Body of pancreas (tissue), 4 donors: ENCODE measurements at regions not wholly inside any gene's neighbourhood (a gene's known extent, or its start where the extent isn't known, plus 50 kb on each side); places are given as distances from the start of the nearest gene placed in this dataset.

Source experiments
- ATAC-seq: fragments of 150-250 bp; one replicate; pipeline ENCODE4 v1.9.1; 2016
- DNase-seq, 4 donors: peaks; one replicate each; pipeline ENCODE4 v3.0.0-alpha.2; 2019
- H3K27ac ChIP-seq, 4 donors: fragments of 200-600 bp; sonication (generic); 1 replicate in 3 of 4; 2 replicates in 1 of 4; pipeline versions ENCODE4 v1.5.1 to v1.6.1; 2016 to 2019; ENCODE audit warnings: mild to moderate bottlenecking in 1 of 4, mixed read lengths in 1 of 4, moderate library complexity in 1 of 4
- H3K27me3 ChIP-seq, 2 donors: fragments of 200-600 bp; sonication (generic); one replicate each; pipeline ENCODE4 v1.6.0; 2016; ENCODE audit warnings: mild to moderate bottlenecking in 1 of 2
- H3K36me3 ChIP-seq, 2 donors: fragments of 200-600 bp; sonication (generic); replicated peaks in 1 of 2; 2 replicates each; pipeline ENCODE4 v1.5.1; 2016; ENCODE audit warnings: low read depth in 2 of 2; ENCODE audit not compliant: insufficient read depth in 1 of 2
- H3K4me1 ChIP-seq: fragments of 200-600 bp; sonication (generic); one replicate; pipeline ENCODE4 v1.6.0; 2016
- H3K4me3 ChIP-seq, 2 donors: fragments of 200-600 bp; sonication (generic); 1 replicate in 1 of 2; 2 replicates in 1 of 2; pipeline ENCODE4 v1.5.1; 2016 to 2019
- H3K9me3 ChIP-seq, 3 donors: fragments of 200-600 bp; sonication (generic); 1 replicate in 2 of 3; 2 replicates in 1 of 3; pipeline ENCODE4 v1.5.1; 2016
- POLR2A ChIP-seq, 3 donors: fragments of 450-650 bp; IDR thresholded peaks; one replicate each; pipeline ENCODE4 v1.6.1; 2016; ENCODE audit warnings: antibody characterized with exemption in 3 of 3, mild to moderate bottlenecking in 2 of 3
- WGBS, 2 donors: methylation state at CpG; one replicate each; pipeline ENCODE4 v1.1.5; 2017; 5-methylcytosine and 5-hydroxymethylcytosine counted together
- intact Hi-C: fragments of 100-400 bp; cut with DNase I; formaldehyde crosslinking; loops from one replicate; pipeline ENCODE4 v1.15.1; 2023
- TF ChIP-seq, protein P1 (sequence below), 7 experiments: fragments of 450-650 bp in 4 of 7; fragments of 200-600 bp in 3 of 7; sonication (generic) in 3 of 7; IDR thresholded peaks; one replicate each; pipeline ENCODE4 v1.5.1; 2016 to 2019; ENCODE audit warnings: antibody characterized with exemption in 7 of 7

DNA sequence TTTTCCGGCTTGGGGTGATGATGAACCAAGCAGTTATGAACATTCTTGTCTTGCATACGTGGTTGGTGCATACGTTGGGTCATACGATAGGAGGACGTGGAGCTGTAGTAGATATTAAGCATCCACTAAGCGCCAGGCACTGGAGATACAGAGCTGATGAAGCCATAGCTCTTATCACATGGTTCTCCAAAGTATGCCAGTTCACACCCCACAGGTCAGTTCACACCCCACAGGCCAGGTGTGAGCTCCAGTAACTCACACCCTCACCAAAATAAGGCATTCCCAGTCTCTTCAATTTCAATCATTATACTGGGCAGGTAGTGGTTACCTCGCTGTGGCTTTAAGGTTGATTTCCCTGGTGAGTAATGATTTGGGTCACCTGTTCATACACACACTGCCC is 335.5 kb downstream of the FOXL1 start:
- Histone ChIP-seq H3K4me3 (no peak overlapping the region), H3K4me1 (no peaks in the 10 kb centered on the region), H3K9me3 (no peaks in the 10 kb centered on the region), H3K36me3 (no peaks in the 10 kb centered on the region), H3K27ac (no peak overlapping the region), H3K27me3 (no peaks in the 10 kb centered on the region)
- DNase-seq = no peak
- 82 to 88% methylated on average over 7 of the region's 7 CpGs for WGBS, 2 donors
- intact Hi-C loops = no loop called here
- TF ChIP-seq POLR2A (IDR thresholded peaks at IDR 0.05) = no peak
- TF ChIP-seq, protein P1, sequence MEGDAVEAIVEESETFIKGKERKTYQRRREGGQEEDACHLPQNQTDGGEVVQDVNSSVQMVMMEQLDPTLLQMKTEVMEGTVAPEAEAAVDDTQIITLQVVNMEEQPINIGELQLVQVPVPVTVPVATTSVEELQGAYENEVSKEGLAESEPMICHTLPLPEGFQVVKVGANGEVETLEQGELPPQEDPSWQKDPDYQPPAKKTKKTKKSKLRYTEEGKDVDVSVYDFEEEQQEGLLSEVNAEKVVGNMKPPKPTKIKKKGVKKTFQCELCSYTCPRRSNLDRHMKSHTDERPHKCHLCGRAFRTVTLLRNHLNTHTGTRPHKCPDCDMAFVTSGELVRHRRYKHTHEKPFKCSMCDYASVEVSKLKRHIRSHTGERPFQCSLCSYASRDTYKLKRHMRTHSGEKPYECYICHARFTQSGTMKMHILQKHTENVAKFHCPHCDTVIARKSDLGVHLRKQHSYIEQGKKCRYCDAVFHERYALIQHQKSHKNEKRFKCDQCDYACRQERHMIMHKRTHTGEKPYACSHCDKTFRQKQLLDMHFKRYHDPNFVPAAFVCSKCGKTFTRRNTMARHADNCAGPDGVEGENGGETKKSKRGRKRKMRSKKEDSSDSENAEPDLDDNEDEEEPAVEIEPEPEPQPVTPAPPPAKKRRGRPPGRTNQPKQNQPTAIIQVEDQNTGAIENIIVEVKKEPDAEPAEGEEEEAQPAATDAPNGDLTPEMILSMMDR (IDR thresholded peaks at IDR 0.05) = no peak
- ATAC-seq = no peak

DNA sequence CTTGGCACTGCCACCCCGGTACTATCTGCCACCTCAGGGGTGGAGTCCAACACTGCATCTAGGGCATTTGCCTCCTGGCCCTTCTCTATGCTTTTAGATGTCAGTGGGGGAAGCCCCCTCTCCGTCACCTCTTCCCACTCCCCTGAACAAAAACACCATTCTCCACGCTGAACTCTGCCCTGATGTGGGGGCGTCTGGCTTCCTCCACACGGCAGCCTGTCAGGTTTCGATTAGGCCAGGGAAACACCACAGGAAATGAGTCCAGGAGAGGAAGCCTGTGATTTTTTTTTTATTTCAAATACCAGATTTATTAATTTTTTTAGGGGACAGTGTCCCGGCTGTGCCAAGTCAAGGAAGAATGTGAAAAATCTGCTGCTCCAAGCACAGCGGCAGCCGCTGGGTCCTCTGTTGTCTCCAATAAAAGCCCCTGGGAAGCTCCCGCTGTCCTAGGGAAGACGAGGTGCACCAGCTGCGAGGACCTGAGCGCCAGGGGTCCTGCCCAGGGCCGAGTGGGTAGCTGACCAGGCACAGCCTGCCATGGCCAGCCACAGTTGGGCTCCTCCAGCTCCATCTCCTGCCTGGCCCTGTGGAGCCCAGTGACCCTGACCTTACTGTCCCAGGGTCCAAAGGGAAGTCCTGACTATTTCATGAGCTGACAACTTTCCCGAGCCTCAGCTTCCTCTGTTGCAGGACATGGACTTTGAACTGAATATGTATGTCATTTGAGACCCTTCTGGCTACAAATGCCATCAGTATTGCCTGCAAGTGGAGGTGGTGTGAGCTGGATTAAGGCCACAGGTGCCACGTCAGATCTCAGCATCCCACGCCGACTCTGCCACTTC is 336.7 kb downstream of the FOXL1 start:
- H3K4me3 ChIP-seq = no peak overlapping the region
- TF ChIP-seq, protein P1 (IDR thresholded peaks at IDR 0.05) = no peak
- no peak for TF ChIP-seq POLR2A (IDR thresholded peaks at IDR 0.05)
- H3K9me3 ChIP-seq = no peaks in the 10 kb centered on the region
- no peaks in the 10 kb centered on the region for H3K4me1 ChIP-seq
- intact Hi-C loops = no loop called here
- H3K27me3 ChIP-seq = no peaks in the 10 kb centered on the region
- H3K27ac ChIP-seq = no peak overlapping the region
- WGBS, 2 donors = 35 to 43% methylated on average over 12 to 18 of the region's 18 CpGs
- no peak for ATAC-seq
- H3K36me3 ChIP-seq = no peaks in the 10 kb centered on the region
- no peak for DNase-seq

DNA sequence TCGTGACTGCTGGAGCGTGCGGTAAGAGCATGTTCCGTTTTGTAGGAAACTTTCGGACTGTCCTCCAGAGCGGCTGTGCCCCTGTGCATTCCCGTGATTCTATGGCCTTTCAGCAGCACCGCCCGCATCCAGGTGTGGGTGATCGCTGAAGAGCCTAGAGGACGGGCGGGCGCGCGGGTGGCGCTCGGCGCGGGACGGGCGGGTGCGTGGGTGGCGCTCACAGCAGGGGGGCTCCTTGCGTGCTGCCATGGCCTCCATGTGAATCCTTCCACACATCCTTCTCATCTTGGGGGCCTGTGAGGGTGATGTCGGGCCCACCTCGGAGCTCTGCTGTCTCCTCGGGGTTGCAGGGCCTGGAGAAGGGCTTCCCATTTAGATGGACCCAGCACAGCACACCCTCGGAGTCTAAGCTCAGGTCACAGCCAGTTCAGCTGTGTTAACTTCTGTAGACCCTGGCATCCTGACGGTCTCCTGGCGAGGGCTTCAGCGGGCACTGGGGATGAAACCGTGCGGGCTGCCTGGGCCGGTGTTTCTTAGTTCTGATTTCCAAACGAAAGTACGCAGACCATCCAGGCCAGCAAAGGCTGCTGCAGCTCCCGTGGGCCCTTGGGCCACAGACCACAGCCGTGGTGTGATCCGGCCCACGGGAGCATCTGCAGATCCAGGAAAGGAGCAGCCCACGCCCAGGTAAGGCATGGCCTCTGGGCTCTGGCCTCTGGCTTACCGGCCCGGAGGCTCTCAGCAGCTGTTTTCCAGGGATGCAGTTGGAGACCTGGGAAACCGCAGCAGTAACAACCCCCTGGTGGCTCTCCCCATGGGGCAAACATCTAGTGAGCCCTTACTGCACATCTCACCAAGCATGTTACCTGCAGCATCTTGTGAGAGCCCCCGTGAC is 339.4 kb downstream of the FOXL1 start:
- no peaks in the 10 kb centered on the region for H3K27me3 ChIP-seq
- TF ChIP-seq, protein P1 (IDR thresholded peaks at IDR 0.05) = no peak
- no peak for TF ChIP-seq POLR2A (IDR thresholded peaks at IDR 0.05)
- ATAC-seq = no peak
- H3K36me3 ChIP-seq = no peaks in the 10 kb centered on the region
- 90 to 97% methylated on average over 21 to 44 of the region's 45 CpGs for WGBS, 2 donors
- no peak for DNase-seq
- no peak overlapping the region for H3K27ac ChIP-seq
- no peak overlapping the region for H3K4me3 ChIP-seq
- intact Hi-C loops = no loop called here
- no peaks in the 10 kb centered on the region for H3K4me1 ChIP-seq
- peaks cover 0 to 12% (median 0%) of the 10 kb centered on the region in 3 donors for H3K9me3 ChIP-seq

DNA sequence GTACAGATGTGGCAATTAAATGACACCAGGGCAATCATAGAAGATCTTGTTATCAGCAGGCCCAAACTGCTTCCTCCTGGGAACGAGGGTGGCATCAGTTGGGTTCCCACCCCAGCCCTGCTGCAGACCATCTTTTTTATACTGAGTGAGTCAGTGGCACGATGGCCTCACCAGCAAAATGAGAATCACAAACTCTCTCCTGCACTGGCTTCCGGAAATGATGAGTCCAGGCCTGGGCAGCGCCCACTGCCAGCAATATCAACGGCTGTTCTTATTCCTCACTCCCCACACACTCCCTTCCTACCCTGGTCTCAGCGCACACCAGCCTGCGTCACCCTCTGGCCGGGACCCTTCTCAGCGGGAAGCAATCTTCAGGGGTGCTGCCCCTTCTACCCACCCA is 340.3 kb downstream of the FOXL1 start:
- peaks cover 0 to 12% (median 0%) of the 10 kb centered on the region in 3 donors for H3K9me3 ChIP-seq
- no peaks in the 10 kb centered on the region for H3K4me1 ChIP-seq
- WGBS, 2 donors = 72 to 74% methylated on average over 9 of the region's 9 CpGs
- DNase-seq = no peak
- no peaks in the 10 kb centered on the region for H3K27me3 ChIP-seq
- TF ChIP-seq, protein P1 (IDR thresholded peaks at IDR 0.05) = no peak
- no peak for TF ChIP-seq POLR2A (IDR thresholded peaks at IDR 0.05)
- H3K36me3 ChIP-seq = no peaks in the 10 kb centered on the region
- H3K4me3 ChIP-seq = no peak overlapping the region
- intact Hi-C loops = no loop called here
- no peak for ATAC-seq
- no peak overlapping the region for H3K27ac ChIP-seq
